ENCODE measurements at regions not wholly inside any gene's neighbourhood (a gene's known extent, or its start where the extent isn't known, plus 50 kb on each side); places are given as distances from the start of the nearest gene placed in this dataset.
"Not testable (repeated sequence)": the region's sequence is repeated elsewhere in the genome, so short reads cannot be mapped to it uniquely, and the experiment has no call there.

DNA sequence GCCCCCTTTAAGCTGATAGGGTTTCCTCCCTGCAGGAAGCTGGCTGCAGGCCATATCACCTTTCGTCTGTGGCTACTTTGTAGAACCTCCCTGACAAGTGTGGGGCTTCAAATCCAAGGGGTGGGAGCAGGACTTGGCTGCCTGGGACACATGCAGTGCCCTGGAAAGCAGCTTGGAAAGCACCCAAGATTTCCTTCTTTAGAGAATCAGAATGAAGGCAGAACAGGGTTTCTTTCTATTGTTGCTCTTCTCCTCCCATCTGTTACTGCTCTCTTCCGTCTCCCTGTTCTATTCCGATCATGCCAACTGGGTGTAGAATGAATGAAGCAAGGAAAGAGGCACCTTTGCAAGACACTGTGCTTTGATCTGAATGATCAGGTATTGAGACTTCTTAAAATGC lies 282.2 kb downstream of the MED10 start:
- TF ChIP-seq, protein P1, sequence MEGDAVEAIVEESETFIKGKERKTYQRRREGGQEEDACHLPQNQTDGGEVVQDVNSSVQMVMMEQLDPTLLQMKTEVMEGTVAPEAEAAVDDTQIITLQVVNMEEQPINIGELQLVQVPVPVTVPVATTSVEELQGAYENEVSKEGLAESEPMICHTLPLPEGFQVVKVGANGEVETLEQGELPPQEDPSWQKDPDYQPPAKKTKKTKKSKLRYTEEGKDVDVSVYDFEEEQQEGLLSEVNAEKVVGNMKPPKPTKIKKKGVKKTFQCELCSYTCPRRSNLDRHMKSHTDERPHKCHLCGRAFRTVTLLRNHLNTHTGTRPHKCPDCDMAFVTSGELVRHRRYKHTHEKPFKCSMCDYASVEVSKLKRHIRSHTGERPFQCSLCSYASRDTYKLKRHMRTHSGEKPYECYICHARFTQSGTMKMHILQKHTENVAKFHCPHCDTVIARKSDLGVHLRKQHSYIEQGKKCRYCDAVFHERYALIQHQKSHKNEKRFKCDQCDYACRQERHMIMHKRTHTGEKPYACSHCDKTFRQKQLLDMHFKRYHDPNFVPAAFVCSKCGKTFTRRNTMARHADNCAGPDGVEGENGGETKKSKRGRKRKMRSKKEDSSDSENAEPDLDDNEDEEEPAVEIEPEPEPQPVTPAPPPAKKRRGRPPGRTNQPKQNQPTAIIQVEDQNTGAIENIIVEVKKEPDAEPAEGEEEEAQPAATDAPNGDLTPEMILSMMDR (conservative IDR thresholded peaks at IDR 0.05) = no peak
- TF ChIP-seq ZFX (IDR thresholded peaks at IDR 0.05) = no peak
- H3K27ac ChIP-seq = no peak overlapping the region

DNA sequence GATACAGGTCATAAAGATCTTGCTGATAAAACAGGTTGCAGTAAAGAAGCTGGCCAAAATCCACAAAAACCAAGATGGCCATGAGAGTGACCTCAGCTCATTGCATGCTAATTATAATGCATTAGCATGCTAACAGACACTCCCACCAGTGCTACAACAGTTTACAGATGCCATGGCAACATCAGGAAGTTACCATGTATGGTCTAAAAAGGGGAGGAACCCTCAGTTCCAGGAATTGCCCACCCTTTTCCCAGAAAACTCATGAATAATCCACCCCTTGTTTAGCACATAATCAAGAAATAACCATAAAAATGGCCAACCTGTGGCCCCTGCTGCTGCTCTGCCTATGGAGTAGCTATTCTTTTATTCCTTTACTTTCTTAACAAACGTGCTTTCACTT lies 284.2 kb downstream of the MED10 start:
- not testable (repeated sequence) for H3K27ac ChIP-seq

DNA sequence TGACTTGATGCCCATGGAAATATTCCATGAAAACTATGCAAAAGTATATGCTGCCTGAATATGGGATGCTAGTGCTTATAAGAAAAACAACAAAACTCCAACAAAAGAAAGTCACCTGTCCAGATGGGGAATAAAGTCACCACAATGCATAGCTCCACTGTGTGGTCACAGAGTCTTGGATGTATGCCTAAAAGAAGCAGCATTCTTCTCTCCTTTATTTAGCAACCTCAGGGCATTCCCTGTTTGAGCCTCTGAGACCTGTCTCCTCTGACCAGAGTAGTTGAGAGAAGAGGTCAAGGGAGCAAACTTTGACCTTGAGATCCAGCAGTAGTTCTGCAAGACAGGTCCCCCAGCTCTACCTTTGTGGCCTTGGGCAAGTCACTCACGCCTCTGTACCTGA lies 287.5 kb downstream of the MED10 start:
- TF ChIP-seq ZFX (IDR thresholded peaks at IDR 0.05) = no peak
- TF ChIP-seq, protein P1 (conservative IDR thresholded peaks at IDR 0.05) = no peak
- no peak overlapping the region for H3K27ac ChIP-seq

DNA sequence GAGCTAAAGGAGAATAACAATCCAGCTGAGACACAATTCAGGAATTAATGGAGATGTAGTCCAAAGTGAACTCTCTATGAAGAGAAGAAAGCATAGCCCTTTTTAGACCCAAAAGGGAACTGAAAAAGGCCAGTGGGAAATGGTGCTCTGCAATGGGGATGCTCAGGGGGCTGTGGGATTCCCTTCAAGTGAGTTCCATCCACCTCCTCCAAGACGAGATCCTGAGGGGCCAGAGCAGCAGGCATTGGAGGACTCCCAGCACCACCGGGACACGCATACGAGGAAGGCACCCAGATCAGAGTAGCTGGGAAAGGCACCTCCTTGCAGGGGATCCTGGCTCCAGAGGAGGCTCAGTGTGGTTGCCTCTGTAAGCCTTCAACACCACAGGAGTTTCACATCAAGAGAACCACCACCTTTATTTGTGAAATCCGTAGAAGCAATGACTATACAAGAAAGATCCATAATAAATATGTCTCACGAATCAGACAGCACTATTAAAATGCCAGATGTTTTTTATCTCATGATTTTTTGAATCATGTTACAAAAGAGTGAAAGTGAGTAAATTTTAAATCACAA lies 288.2 kb downstream of the MED10 start:
- H3K27ac ChIP-seq = no peak overlapping the region
- TF ChIP-seq ZFX (IDR thresholded peaks at IDR 0.05) = no peak
- TF ChIP-seq, protein P1 (conservative IDR thresholded peaks at IDR 0.05) = no peak

DNA sequence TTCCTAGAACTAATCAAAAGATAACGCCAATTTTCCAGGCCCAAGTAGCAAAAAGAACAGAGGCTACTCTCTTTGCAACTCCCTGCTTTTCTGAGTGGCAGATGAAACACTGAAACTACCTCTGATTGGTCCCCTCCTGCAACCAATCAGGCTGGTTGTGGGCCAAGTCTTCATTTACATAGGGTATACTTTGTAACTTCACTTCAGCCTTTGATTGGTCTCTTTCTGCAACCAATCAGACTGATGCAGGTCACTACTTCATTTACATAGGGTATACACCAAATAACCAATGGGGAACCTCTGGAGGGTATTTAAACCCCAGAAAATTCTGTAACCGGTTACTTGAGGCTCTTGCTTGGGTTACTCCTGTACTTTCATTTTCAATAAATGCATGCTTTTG lies 289.6 kb downstream of the MED10 start:
- H3K27ac ChIP-seq = no peak overlapping the region
- TF ChIP-seq, protein P1 (conservative IDR thresholded peaks at IDR 0.05) = no peak
- no peak for TF ChIP-seq ZFX (IDR thresholded peaks at IDR 0.05)

DNA sequence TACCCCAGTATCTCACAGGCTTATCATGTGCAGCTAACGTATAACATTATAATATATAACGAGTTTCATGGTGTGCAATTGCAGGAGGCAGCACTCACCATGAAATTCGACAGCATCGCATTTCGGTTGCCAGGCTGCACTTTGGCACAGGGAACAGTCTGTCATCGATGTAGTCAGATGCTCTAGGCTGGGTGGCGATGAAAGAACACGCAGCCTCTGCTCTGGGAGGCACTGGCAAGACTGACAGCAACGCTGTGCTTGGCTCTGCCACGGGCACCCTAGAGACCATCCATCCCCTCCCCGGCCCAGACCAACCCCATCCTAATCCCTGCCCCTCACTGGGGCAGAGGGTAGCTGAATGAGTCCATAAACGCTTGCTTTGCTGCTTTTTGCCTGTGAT lies 290.8 kb downstream of the MED10 start:
- no peak overlapping the region for H3K27ac ChIP-seq
- no peak for TF ChIP-seq ZFX (IDR thresholded peaks at IDR 0.05)
- TF ChIP-seq, protein P1 (conservative IDR thresholded peaks at IDR 0.05) = no peak

DNA sequence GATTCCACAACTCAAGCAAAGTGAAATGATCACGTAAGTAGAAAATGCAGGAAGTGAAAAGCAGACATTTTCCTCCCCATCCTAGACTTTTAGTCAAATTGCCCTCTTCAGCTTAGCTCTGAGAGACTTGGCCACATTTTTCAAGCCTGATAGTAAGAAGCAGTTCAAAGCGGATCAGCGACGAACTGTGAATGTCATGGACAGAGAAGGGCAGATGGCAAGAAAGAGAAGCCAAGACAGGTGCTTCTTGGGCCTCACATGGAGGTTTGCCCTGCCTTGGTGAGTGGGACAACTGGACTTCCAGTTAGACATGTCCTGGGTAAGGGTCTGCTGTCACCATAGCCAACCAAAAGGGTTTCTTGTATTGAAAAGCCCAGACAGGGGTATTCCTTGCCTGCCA lies 291.5 kb downstream of the MED10 start:
- TF ChIP-seq ZFX (IDR thresholded peaks at IDR 0.05) = no peak
- TF ChIP-seq, protein P1 (conservative IDR thresholded peaks at IDR 0.05) = no peak
- no peak overlapping the region for H3K27ac ChIP-seq

DNA sequence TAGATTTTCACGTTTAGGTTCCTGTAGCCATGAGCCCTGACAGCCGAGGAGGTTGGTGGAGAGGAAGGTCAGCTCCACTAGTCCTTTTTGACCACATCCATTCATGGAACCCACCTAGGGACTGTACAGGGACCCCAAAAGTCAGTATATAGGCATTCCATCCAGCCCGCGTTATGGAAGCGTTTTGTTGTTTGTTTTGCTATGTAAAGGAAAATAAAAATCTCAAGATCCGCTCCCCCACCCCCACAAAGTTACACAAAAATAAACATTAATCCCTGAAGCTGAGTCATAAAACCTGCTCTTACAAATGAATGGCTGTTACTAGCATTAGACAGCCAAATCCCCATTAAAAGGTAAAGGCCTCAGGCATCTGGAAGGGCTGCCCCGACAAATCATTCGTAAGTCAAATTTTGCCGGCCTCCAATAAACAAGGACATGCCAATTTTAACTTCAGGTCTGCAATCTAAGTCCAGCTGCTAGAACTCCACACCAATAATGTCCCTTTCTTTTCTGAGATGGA lies 292.9 kb downstream of the MED10 start:
- TF ChIP-seq ZFX (IDR thresholded peaks at IDR 0.05) = no peak
- TF ChIP-seq, protein P1 (conservative IDR thresholded peaks at IDR 0.05) = no peak
- H3K27ac ChIP-seq = peak overlapping the region; percentile 18; the same call in 1 of the 2 replicates
